Head of caudate nucleus (tissue), 42 donors: ENCODE measurements at regions not wholly inside any gene's neighbourhood (a gene's known extent, or its start where the extent isn't known, plus 50 kb on each side); places are given as distances from the start of the nearest gene placed in this dataset.

Source experiments
- DNase-seq, 42 donors: peaks; one replicate each; pipeline versions ENCODE4 v3.0.0 to v3.0.0-alpha.2; 2020 to 2021; ENCODE audit warnings: mixed read lengths in 7 of 42
- intact Hi-C: fragments of 100-400 bp; cut with DNase I; formaldehyde crosslinking; loops from one replicate; pipeline ENCODE4 v1.15.0; 2022

GRCh38 chr18:75880266-75880665 is 452.8 kb upstream of the SMIM21 start:
- no peak for DNase-seq
- intact Hi-C loops: no loop called here

GRCh38 chr18:75879196-75879595 is 451.7 kb upstream of the SMIM21 start:
- no peak for DNase-seq
- intact Hi-C loops: no loop called here

- intact Hi-C loops: no loop called here
- DNase-seq: no peak
Measured at GRCh38 chr18:75875559-75875958, 448.1 kb upstream of the SMIM21 start.

GRCh38 chr18:75874401-75875089 is 447.0 kb upstream of the SMIM21 start:
- intact Hi-C loops: no loop called here

GRCh38 chr18:75871596-75871995 is 444.1 kb upstream of the SMIM21 start:
- DNase-seq: no peak
- intact Hi-C loops: no loop called here

More at GRCh38 chr18:75874401-75875089, 447.0 kb upstream of the SMIM21 start:
- peak in 17 of 42 donors; percentile 6 to 76 (median 34) for DNase-seq

- no peak for DNase-seq
- intact Hi-C loops: no loop called here
Measured at GRCh38 chr18:75869162-75869561, 441.7 kb upstream of the SMIM21 start.

- DNase-seq: no peak
- intact Hi-C loops: no loop called here
Measured at GRCh38 chr18:75868031-75868430, 440.5 kb upstream of the SMIM21 start.

GRCh38 chr18:75865639-75866038 is 438.1 kb upstream of the SMIM21 start:
- DNase-seq: no peak
- intact Hi-C loops: no loop called here

- intact Hi-C loops: no loop called here
Measured at GRCh38 chr18:75864816-75865215, 437.3 kb upstream of the SMIM21 start.

GRCh38 chr18:75863696-75864095 is 436.2 kb upstream of the SMIM21 start:
- no peak for DNase-seq
- intact Hi-C loops: no loop called here

More at GRCh38 chr18:75864816-75865215, 437.3 kb upstream of the SMIM21 start:
- DNase-seq: no peak

GRCh38 chr18:75862458-75862857 is 435.0 kb upstream of the SMIM21 start:
- peak in 1 of 42 donors; percentile 7 for DNase-seq
- intact Hi-C loops: no loop called here

GRCh38 chr18:75860166-75860565 is 432.7 kb upstream of the SMIM21 start:
- intact Hi-C loops: no loop called here
- DNase-seq: peak in 1 of 42 donors; percentile 22

- DNase-seq: peak in 1 of 42 donors; percentile 28
Measured at GRCh38 chr18:75859533-75859932, 432.0 kb upstream of the SMIM21 start.

GRCh38 chr18:75858754-75859153 is 431.3 kb upstream of the SMIM21 start:
- intact Hi-C loops: no loop called here
- DNase-seq: no peak

More at GRCh38 chr18:75859533-75859932, 432.0 kb upstream of the SMIM21 start:
- intact Hi-C loops: no loop called here

GRCh38 chr18:75857558-75857957 is 430.1 kb upstream of the SMIM21 start:
- peak in 1 of 42 donors; percentile 13 for DNase-seq
- intact Hi-C loops: no loop called here

GRCh38 chr18:75854808-75855207 is 427.3 kb upstream of the SMIM21 start:
- intact Hi-C loops: no loop called here
- DNase-seq: peak in 1 of 42 donors; percentile 31

- intact Hi-C loops: no loop called here
- DNase-seq: peak in 1 of 42 donors; percentile 41
Measured at GRCh38 chr18:75854174-75854573, 426.7 kb upstream of the SMIM21 start.

- intact Hi-C loops: no loop called here
- no peak for DNase-seq
Measured at GRCh38 chr18:75846321-75846720, 418.8 kb upstream of the SMIM21 start.

GRCh38 chr18:75845413-75845812 is 417.9 kb upstream of the SMIM21 start:
- DNase-seq: no peak
- intact Hi-C loops: no loop called here

- intact Hi-C loops: no loop called here
- DNase-seq: peak in 1 of 42 donors; percentile 4
Measured at GRCh38 chr18:75844146-75844545, 416.6 kb upstream of the SMIM21 start.

- intact Hi-C loops: no loop called here
- DNase-seq: peak in 1 of 42 donors; percentile 14
Measured at GRCh38 chr18:75840131-75840530, 412.6 kb upstream of the SMIM21 start.
